ENCODE measurements at regions not wholly inside any gene's neighbourhood (a gene's known extent, or its start where the extent isn't known, plus 50 kb on each side); places are given as distances from the start of the nearest gene placed in this dataset.

- TF ChIP-seq EZH2 (IDR thresholded peaks at IDR 0.05; ENCODE audit: borderline replicate concordance, low read length) (no peak), CTCF (IDR thresholded peaks at IDR 0.05; ENCODE audit: low read length) (no peak)
Measured at GRCh38 chr9:105083256-105083655, 155.3 kb upstream of the ABCA1 start.
